ENCODE measurements at regions not wholly inside any gene's neighbourhood (a gene's known extent, or its start where the extent isn't known, plus 50 kb on each side); places are given as distances from the start of the nearest gene placed in this dataset.

GRCh38 chr3:184456476-184456875 is 76.6 kb downstream of the CHRD start:
- TF ChIP-seq JUNB (IDR thresholded peaks at IDR 0.05; ENCODE audit: unreplicated experiment) (no peak), STAT1 (IDR thresholded peaks at IDR 0.05; ENCODE audit: unreplicated experiment) (no peak), CREB1 (CRISPR knock-in tag; IDR thresholded peaks at IDR 0.05; ENCODE audit: low read depth) (no peak), EZH2 (IDR thresholded peaks at IDR 0.05; ENCODE audit: low read depth, unreplicated experiment) (no peak), NANOG (IDR thresholded peaks at IDR 0.05; ENCODE audit: borderline replicate concordance) (no peak), REST (IDR thresholded peaks at IDR 0.05; ENCODE audit: unreplicated experiment) (no peak), CTCF (conservative IDR thresholded peaks at IDR 0.05; ENCODE audit: low read depth in 2 of 2) (no peak), EZH2phosphoT487 (IDR thresholded peaks at IDR 0.05; ENCODE audit: unreplicated experiment) (no peak), POLR2AphosphoS5 (IDR thresholded peaks at IDR 0.05; ENCODE audit: low read depth) (no peak), ZNF114 (CRISPR knock-in tag; IDR thresholded peaks at IDR 0.05) (no peak), ZNF462 (CRISPR knock-in tag; IDR thresholded peaks at IDR 0.05) (no peak), ZNF331 (CRISPR knock-in tag; IDR thresholded peaks at IDR 0.05; ENCODE audit: low read depth) (no peak)
- TF ChIP-seq, protein P1, sequence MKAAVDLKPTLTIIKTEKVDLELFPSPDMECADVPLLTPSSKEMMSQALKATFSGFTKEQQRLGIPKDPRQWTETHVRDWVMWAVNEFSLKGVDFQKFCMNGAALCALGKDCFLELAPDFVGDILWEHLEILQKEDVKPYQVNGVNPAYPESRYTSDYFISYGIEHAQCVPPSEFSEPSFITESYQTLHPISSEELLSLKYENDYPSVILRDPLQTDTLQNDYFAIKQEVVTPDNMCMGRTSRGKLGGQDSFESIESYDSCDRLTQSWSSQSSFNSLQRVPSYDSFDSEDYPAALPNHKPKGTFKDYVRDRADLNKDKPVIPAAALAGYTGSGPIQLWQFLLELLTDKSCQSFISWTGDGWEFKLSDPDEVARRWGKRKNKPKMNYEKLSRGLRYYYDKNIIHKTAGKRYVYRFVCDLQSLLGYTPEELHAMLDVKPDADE (IDR thresholded peaks at IDR 0.05): no peak
- Histone ChIP-seq H3K27me3 (ENCODE audit: insufficient read depth) (no peaks in the 10 kb centered on the region), H2AFZ (no peak overlapping the region), H3K36me3 (ENCODE audit: insufficient read depth) (no peaks in the 10 kb centered on the region), H3K4me3 (no peak overlapping the region), H4K20me1 (replicated peaks; ENCODE audit: insufficient read depth) (no peaks in the 10 kb centered on the region), H3F3A (replicated peaks; ENCODE audit: low read depth) (no peaks in the 10 kb centered on the region), H3K27ac (ENCODE audit: low read depth) (no peak overlapping the region), H3K9me2 (ENCODE audit: insufficient read depth) (no peaks in the 10 kb centered on the region), H3K4me2 (no peak overlapping the region), H3K4me1 (ENCODE audit: insufficient read depth) (no peaks in the 10 kb centered on the region), H3K79me2 (replicated peaks; ENCODE audit: insufficient read depth) (no peaks in the 10 kb centered on the region)
- peaks cover 10% of the 10 kb centered on the region; the same call in 1 of the 3 replicates for H3K36me3 Mint-ChIP-seq (ENCODE audit: low read depth)
- H3K27ac Mint-ChIP-seq: no peak overlapping the region
- no peak for DNase-seq (ENCODE audit: low spot score)
- H3K4me1 Mint-ChIP-seq: no peaks in the 10 kb centered on the region
- H3K4me3 Mint-ChIP-seq: no peak overlapping the region
- H3K27me3 Mint-ChIP-seq (ENCODE audit: insufficient read depth, low read depth, poor library complexity): peaks cover 4% of the 10 kb centered on the region
- H3K9me3 Mint-ChIP-seq: peaks cover 23% of the 10 kb centered on the region
- no peak for ATAC-seq

Measured in GM23338 (cell line).